Hindlimb muscle (tissue), 1 donor: ENCODE measurements at regions not wholly inside any gene's neighbourhood (a gene's known extent, or its start where the extent isn't known, plus 50 kb on each side); places are given as distances from the start of the nearest gene placed in this dataset.

ENCODE experiments used
- DNase-seq: peaks from one replicate; pipeline ENCODE4 v3.0.0-alpha.2; 2013

DNA sequence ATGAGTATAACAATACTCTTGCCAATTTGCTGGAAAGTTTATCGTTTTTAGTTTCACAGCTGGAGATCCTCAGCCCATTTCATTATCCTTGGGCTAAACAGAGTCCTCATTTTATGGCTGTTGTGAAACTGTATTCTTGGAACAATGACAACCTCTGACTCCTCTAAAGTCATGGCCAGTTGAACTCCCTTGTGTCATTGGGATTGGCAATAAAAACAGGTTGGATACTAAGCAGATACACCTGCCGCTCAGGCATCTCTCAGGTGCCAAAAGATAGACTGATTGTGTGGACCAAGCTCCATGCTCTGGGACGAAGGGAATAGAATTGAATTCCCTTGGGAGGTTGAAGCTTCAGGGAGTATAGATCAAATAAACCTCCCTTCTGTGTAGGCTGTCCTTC, 182.2 kb downstream of the WDR11 start:
- no peak for DNase-seq

GRCh38 chr10:121036431-121036830, 185.3 kb downstream of the WDR11 start:
- peak; percentile 63 for DNase-seq

- DNase-seq, result no peak
Observed at GRCh38 chr10:121041499-121041898, 190.3 kb downstream of the WDR11 start.

DNA sequence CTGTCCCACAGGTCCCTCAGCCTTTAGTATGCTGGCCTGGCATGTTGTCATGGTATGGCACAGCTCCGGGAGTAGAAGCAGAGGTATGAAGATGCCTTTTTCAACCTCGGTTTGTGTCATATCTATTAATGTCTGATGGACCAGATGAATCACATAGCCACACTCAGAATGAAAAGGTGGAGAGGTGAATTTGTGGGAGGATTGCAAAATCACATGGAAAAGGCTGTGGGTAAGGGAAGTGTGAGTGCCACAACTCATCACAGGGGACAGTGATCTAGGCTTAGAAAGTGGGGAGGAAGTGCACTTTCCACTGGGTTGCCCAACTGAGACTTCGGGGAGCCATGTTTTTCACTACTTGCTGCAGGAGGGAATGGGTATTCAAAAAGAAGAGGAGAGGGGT, 190.7 kb downstream of the WDR11 start:
- no peak for DNase-seq

DNA sequence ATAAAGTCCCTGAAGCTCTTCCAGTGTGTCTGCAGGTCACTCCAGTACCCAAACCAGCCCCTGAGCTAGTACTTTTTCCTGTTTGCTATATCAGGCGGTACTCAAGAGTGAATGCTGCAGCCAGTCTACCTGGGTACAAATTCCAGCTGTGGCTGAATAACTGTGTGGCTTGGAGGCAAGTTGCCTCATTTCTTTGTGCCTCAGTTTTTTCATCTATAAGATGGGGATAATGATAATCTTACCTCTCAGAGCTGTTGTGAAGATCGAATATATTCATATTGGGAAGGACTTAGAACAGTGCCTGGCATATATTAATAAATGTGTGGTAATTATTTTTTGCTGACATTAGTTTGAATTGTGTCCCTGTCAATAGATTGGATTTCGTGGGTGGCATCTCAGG, 191.2 kb downstream of the WDR11 start:
- DNase-seq, result no peak

GRCh38 chr10:121043124-121043849, 192.1 kb downstream of the WDR11 start:
- no peak for DNase-seq

- no peak for DNase-seq
Observed at GRCh38 chr10:121048749-121049148, 197.6 kb downstream of the WDR11 start.

- DNase-seq, result no peak
Observed at GRCh38 chr10:121049489-121049888, 198.3 kb downstream of the WDR11 start.

DNA sequence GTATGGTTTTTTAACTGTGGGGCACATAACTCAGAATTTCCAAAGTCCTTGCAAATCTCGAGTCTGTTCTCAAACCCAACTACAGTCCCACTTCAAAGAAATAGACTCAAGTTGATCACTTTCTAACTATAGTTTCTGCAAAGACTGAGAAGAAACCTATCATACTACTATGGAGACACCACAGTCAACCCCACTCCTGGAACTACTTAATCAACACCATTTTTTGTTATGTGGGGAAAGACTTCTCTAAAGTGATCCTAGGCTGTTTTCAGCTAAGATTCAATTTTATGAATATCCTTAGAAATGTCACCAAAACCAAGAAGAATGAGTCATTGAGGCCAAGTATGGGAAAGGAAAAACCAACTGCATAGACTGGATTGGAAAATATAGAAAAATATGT, 198.8 kb downstream of the WDR11 start:
- DNase-seq, result no peak

DNA sequence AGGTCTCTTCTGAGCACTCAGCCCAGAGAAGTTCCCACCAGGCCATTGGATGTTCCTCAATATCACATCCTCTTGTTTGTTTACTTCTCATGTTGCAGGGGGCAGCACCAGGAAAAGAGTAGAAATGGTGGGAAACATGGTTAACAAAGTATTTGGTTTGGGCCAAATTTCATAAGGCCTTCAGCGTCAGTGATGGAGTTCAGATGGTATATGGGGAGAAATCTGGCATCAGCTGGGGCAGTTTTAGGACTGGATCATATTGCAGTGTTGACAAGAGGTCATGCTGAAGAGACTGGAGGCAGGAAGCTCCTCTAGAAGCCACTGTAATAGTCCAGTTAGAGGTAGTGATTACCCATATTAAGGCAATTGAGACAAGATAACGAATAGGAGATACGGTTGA, 200.0 kb downstream of the WDR11 start:
- DNase-seq, result no peak

- no peak for DNase-seq
Observed at GRCh38 chr10:121051696-121052279, 200.6 kb downstream of the WDR11 start.

DNA sequence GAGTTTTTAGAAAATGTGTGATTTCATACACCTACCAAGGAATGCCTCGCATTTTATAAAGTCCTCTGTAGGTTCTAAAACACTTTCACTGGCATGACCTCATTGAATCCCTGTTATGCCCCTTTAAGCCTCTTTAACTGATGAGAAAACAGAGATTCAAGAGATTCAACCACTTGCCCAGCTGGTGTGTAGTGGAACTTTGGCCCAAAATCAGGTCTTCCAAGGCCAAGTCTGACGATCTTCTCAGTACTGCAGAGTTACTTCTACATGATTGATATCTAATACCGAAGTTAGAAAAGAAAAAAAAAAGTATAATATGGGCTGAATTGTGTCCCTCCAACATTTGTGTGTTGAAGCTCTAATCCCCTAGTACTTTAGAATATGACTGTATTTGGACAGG, 202.0 kb downstream of the WDR11 start:
- no peak for DNase-seq

- DNase-seq, result no peak
Observed at GRCh38 chr10:121054874-121055273, 203.7 kb downstream of the WDR11 start.

DNA sequence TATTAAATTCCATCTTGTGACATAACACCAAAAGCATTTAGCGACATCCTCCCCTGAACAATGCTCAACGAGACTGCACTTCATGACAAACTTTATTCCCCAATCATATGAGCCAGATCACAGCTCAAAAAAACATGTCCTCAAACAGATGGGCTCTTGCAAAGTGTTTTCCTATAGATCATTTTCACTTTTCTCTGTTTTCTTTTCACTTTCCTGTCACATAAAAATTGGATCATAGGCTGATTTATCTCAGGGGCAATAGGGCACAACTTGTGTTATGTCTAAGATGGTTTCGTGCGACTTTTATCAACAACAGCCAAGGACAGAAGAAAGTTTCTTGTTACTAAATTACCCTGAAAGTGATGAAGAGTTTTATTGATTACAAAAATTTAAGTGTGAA, 206.1 kb downstream of the WDR11 start:
- no peak for DNase-seq

- no peak for DNase-seq
Observed at GRCh38 chr10:121058082-121058481, 206.9 kb downstream of the WDR11 start.

DNA sequence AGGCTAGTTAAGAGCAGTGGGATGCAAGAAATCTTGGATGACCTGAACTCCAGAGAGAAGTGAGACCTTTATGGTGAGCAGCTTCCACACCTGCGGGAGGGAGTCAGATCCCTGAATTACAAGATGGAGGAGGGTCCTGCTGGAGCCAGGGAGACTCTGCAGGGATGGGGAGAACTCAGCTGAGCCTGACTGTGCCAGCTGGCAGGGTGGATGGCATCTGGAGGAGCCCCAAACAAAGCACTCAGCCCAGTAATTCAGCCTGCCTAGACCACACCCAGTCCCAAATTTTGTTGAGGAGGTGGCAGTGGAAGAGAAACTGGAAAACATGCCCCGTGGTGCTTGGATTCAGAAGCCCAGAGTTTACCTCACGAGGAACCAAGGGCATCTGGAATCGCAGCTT, 208.2 kb downstream of the WDR11 start:
- no peak for DNase-seq

GRCh38 chr10:121062115-121062514, 211.0 kb downstream of the WDR11 start:
- DNase-seq, result no peak

DNA sequence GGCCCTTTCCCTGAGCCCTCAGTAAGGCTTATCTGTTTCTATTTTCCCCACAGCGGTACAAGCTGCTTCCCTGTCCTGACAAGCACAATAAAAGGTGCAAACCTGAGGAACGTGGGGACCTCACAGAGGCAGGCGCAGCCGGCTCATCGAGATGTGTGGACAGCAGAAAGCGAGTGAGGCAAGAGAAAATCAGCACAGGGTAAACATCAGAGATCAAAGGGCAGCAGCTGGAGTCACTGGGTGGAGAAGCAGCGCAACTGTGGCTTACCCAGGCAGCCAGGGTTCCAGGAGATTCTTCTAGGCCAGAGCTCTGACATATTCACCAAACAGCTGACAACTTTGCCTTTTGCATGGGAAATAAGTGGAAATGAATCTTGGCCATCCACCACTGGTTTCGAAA, 212.6 kb downstream of the WDR11 start:
- no peak for DNase-seq

GRCh38 chr10:121064491-121064890, 213.3 kb downstream of the WDR11 start:
- no peak for DNase-seq

- no peak for DNase-seq
Observed at GRCh38 chr10:121065330-121065729, 214.2 kb downstream of the WDR11 start.

GRCh38 chr10:121069061-121069850, 218.1 kb downstream of the WDR11 start:
- DNase-seq, result no peak

GRCh38 chr10:121070275-121071070, 219.3 kb downstream of the WDR11 start:
- no peak for DNase-seq

GRCh38 chr10:121071901-121072300, 220.7 kb downstream of the WDR11 start:
- no peak for DNase-seq
